Thoracic aorta (tissue), 2 donors: ENCODE measurements at regions not wholly inside any gene's neighbourhood (a gene's known extent, or its start where the extent isn't known, plus 50 kb on each side); places are given as distances from the start of the nearest gene placed in this dataset.
A peak's percentile ranks its signal among the peaks of the same experiment; 100 is the strongest.
"Not testable (repeated sequence)": the region's sequence is repeated elsewhere in the genome, so short reads cannot be mapped to it uniquely, and the experiment has no call there.

ENCODE experiments used
- ATAC-seq: fragments of 150-250 bp; one replicate; pipeline ENCODE4 v1.8.0; 2017; ENCODE audit warnings: low read depth; ENCODE audit not compliant: insufficient number of reproducible peaks, low FRiP score
- DNase-seq: peaks from one replicate; pipeline ENCODE4 v3.0.0-alpha.2; 2020; ENCODE audit warnings: low spot score
- H3K27ac ChIP-seq, 2 donors: fragments of 200-600 bp; sonication (generic); 1 replicate in 1 of 2; 2 replicates in 1 of 2; pipeline ENCODE4 v1.5.1; 2016; ENCODE audit warnings: mild to moderate bottlenecking in 2 of 2, moderate library complexity in 2 of 2
- H3K27me3 ChIP-seq: fragments of 200-600 bp; sonication (generic); replicated peaks from 2 replicates; pipeline ENCODE4 v1.6.0; 2016; ENCODE audit warnings: mild to moderate bottlenecking; ENCODE audit not compliant: insufficient read depth
- H3K36me3 ChIP-seq: fragments of 200-600 bp; sonication (generic); one replicate; pipeline ENCODE4 v1.5.1; 2016
- H3K4me1 ChIP-seq, 2 donors: fragments of 200-600 bp; sonication (generic); 1 replicate in 1 of 2; 2 replicates in 1 of 2; pipeline versions ENCODE4 v1.5.1 to v1.6.0; 2016; ENCODE audit warnings: low read depth in 2 of 2, mild to moderate bottlenecking in 1 of 2; ENCODE audit not compliant: control insufficient read depth in 1 of 2
- H3K4me3 ChIP-seq: fragments of 200-600 bp; sonication (generic); 2 replicates; pipeline ENCODE4 v1.5.1; 2016; ENCODE audit warnings: mild to moderate bottlenecking
- H3K9me3 ChIP-seq: fragments of 200-600 bp; sonication (generic); 2 replicates; pipeline ENCODE4 v1.5.1; 2016
- TF ChIP-seq, protein P1 (sequence below): fragments of 200-600 bp; sonication (generic); IDR thresholded peaks from one replicate; pipeline ENCODE4 v1.5.1; 2019; ENCODE audit warnings: antibody characterized with exemption

DNA sequence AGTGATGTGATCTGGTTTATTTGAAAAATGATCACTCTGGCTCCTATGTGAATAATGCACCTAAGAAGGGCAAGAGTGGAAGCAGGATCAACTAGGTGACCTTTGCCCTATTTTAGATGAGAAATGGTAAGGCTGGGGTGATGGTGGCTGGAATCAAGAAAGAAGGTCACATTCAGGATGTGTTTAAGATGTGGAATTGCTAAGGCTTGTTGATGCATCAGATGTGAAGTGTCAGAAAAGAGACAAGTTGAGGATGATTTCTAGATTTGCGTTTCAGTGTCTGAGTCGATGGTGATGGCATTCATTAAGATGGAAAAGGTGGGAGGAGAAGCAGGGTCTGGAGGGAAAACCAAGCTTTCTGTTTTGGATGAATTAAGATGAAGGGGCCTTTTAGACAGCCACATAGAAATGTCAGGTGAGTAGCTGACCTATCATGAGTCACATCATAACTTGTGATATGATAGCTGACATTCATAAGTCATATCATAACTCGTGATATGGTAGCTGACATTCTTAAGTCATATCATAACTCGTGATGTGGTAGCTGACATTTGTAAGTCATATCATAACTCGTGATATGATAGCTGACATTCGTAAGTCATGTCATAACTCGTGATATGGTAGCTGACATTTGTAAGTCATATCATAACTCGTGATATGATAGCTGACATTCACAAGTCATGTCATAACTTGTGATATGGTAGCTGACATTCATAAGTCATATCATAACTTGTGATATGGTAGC lies 101.2 kb upstream of the SEC11C start:
- ATAC-seq (no peak), DNase-seq (no peak)
- H3K36me3 ChIP-seq = no peaks in the 10 kb centered on the region
- H3K4me1 ChIP-seq = peaks cover 7 to 18% of the 10 kb centered on the region in 2 donors
- H3K9me3 ChIP-seq = no peaks in the 10 kb centered on the region
- TF ChIP-seq, protein P1, sequence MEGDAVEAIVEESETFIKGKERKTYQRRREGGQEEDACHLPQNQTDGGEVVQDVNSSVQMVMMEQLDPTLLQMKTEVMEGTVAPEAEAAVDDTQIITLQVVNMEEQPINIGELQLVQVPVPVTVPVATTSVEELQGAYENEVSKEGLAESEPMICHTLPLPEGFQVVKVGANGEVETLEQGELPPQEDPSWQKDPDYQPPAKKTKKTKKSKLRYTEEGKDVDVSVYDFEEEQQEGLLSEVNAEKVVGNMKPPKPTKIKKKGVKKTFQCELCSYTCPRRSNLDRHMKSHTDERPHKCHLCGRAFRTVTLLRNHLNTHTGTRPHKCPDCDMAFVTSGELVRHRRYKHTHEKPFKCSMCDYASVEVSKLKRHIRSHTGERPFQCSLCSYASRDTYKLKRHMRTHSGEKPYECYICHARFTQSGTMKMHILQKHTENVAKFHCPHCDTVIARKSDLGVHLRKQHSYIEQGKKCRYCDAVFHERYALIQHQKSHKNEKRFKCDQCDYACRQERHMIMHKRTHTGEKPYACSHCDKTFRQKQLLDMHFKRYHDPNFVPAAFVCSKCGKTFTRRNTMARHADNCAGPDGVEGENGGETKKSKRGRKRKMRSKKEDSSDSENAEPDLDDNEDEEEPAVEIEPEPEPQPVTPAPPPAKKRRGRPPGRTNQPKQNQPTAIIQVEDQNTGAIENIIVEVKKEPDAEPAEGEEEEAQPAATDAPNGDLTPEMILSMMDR = no peak
- H3K27ac ChIP-seq = no peak overlapping the region
- no peak overlapping the region for H3K4me3 ChIP-seq
- H3K27me3 ChIP-seq = no peaks in the 10 kb centered on the region

DNA sequence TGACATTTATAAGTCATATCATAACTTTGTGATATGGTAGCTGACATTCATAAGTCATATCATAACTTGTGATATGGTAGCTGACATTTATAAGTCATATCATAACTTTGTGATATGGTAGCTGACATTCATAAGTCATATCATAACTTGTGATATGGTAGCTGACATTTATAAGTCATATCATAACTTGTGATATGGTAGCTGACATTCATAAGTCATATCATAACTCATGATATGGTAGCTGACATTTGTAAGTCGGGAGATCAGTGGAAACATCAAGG lies 100.7 kb upstream of the SEC11C start:
- H3K4me3 ChIP-seq, H3K27ac ChIP-seq, H3K27me3 ChIP-seq, H3K36me3 ChIP-seq, ATAC-seq, H3K9me3 ChIP-seq, DNase-seq: not testable (repeated sequence)
- peaks cover 7 to 18% of the 10 kb centered on the region in 2 donors for H3K4me1 ChIP-seq

DNA sequence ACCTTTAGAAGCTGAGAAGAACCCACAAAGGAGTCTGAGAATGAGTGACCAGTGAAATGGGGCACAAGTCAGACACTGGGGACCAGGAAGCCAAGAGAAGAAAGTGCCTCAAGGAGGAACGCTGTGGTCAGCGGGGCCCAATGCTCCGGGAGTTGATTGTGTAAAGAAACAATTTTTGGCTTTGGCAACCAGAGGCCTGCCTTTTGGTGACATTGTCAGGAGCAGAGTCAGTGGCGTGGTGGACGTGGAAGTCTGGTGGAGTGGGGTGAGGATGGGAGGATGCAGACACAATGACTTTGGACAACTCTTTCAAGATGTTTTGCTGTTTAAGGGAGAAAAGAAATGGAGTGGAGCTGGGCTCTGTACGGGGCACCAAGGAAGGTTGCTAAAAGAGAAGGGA lies 100.2 kb upstream of the SEC11C start:
- H3K4me3 ChIP-seq = no peak overlapping the region
- H3K36me3 ChIP-seq = no peaks in the 10 kb centered on the region
- no peak overlapping the region for H3K27ac ChIP-seq
- ATAC-seq = no peak
- H3K27me3 ChIP-seq = no peaks in the 10 kb centered on the region
- no peak for DNase-seq
- peaks cover 7 to 18% of the 10 kb centered on the region in 2 donors for H3K4me1 ChIP-seq
- H3K9me3 ChIP-seq = no peaks in the 10 kb centered on the region
- TF ChIP-seq, protein P1 = no peak

DNA sequence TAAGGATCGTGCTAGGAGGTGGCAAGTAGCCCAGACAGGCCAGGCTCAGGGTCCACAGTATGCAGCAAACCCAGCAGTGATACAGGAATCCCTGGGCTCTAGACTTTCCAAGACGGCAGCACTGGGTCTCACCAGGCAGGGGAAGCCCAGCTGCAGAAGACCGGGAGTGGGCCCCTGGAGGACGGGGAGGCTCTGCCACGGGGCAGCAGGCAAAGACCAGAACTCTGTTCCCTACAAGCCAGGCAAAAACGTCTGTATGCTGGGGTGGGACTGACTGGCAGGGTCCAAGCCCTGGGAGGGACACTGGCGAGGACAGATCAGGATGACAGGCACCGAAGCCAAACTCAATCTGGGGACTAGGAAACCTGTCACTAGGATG lies 98.9 kb upstream of the SEC11C start:
- ATAC-seq (no peak), DNase-seq (no peak)
- Histone ChIP-seq H3K9me3 (no peaks in the 10 kb centered on the region), H3K27me3 (no peaks in the 10 kb centered on the region), H3K27ac (no peak overlapping the region), H3K4me1 (peaks cover 7 to 18% of the 10 kb centered on the region in 2 donors), H3K36me3 (no peaks in the 10 kb centered on the region), H3K4me3 (no peak overlapping the region)
- TF ChIP-seq, protein P1 = no peak

DNA sequence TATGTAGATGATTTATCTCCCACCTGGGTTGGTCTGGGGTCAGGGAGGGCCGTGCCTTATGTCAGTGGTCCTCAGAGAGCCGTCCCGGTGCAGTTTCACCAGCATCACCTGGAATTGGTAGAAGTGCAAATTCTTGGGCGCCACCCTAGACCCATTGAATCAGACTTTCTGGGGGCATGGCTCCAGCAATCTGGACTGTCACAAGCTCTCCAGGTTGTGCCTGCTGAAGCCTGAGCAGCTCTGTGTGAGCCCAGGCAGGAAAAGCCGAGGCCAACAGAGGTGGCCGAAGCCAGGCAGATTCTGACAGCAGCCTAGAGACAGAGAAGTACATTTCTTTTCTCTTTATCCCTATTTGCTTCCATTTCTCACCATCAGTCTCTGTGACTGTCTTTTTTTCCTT lies 98.4 kb upstream of the SEC11C start:
- ATAC-seq (no peak), DNase-seq (no peak)
- Histone ChIP-seq H3K9me3 (no peaks in the 10 kb centered on the region), H3K4me1 (peaks cover 7 to 18% of the 10 kb centered on the region in 2 donors), H3K27ac (peak overlapping the region in 1 of 2 donors; percentile 63), H3K36me3 (no peaks in the 10 kb centered on the region), H3K4me3 (no peak overlapping the region), H3K27me3 (no peaks in the 10 kb centered on the region)
- TF ChIP-seq, protein P1 = no peak
